ENCODE measurements at regions not wholly inside any gene's neighbourhood (a gene's known extent, or its start where the extent isn't known, plus 50 kb on each side); places are given as distances from the start of the nearest gene placed in this dataset.
"Not testable (repeated sequence)": the region's sequence is repeated elsewhere in the genome, so short reads cannot be mapped to it uniquely, and the experiment has no call there.

- no peak for DNase-seq
Measured at GRCh38 chr6:102981490-102982015, 1588.0 kb downstream of the GRIK2 start.

GRCh38 chr6:102980951-102981350 lies 1587.4 kb downstream of the GRIK2 start:
- DNase-seq, result no peak

- DNase-seq, result no peak
Measured at GRCh38 chr6:102961902-102962301, 1568.4 kb downstream of the GRIK2 start.

GRCh38 chr6:102950967-102951366 lies 1557.5 kb downstream of the GRIK2 start:
- DNase-seq, result no peak

- DNase-seq, result no peak
Measured at GRCh38 chr6:102944475-102944874, 1551.0 kb downstream of the GRIK2 start.

- no peak for DNase-seq
Measured at GRCh38 chr6:102942206-102942605, 1548.7 kb downstream of the GRIK2 start.

DNA sequence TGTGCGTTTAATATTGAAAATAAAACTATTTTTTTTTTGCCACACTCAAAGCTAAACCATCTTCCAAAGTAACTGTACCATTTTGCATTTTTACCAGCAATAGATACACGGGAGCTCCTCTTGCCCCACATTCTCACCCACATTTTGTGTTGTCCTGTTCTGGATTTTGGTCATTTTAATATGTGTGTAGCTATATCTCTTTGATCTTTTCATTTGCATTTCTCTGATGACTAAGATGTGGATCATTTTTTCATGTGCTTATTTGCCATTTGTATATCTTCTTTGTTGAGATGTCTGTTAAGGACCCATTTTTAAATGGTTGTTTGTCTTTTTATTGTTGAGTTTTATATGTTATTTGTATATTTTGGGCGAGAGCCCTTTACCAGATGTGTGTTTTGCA lies 1543.5 kb downstream of the GRIK2 start:
- no peak for DNase-seq

DNA sequence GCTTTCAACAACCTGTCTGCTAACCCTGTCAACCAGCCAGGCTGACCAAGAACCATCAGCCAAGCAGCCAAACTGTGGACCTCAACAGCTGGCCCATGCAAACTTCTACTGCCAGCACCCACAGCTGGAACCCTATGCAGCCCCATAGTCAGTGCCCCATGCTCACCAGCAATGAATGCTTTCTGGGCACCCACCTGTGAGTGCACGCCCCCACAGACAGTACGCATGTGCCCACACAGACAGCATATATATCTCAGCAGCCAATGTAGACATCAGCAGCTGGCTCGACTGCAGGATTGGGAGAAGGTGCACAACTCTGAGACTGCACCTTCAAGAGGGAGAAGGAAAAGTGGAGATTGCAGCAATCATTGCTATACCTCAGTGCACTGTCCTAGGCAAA lies 1534.6 kb downstream of the GRIK2 start:
- DNase-seq, result no peak

DNA sequence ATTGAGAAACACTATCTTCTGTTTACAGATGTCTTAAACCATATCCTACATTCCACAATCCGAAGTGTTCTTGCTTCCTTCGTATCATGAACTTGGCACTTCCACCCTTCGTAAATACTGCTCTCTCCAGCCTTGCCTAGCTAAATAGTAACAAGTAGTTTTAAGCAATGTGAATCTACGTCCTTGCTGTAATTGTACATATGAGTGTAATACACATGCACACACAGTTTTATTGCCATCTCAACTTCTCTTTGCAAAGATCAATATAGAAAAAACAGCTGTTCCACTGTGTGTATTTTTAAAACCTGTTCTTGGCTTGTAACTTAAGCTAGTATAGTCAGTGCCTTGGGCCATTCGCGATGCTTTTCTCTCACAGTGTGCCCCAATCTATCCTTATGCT lies 1524.7 kb downstream of the GRIK2 start:
- DNase-seq, result no peak

GRCh38 chr6:102911571-102911970 lies 1518.1 kb downstream of the GRIK2 start:
- DNase-seq, result no peak

- DNase-seq, result not testable (repeated sequence)
Measured at GRCh38 chr6:102910701-102911139, 1517.2 kb downstream of the GRIK2 start.

GRCh38 chr6:102907181-102907580 lies 1513.7 kb downstream of the GRIK2 start:
- no peak for DNase-seq

DNA sequence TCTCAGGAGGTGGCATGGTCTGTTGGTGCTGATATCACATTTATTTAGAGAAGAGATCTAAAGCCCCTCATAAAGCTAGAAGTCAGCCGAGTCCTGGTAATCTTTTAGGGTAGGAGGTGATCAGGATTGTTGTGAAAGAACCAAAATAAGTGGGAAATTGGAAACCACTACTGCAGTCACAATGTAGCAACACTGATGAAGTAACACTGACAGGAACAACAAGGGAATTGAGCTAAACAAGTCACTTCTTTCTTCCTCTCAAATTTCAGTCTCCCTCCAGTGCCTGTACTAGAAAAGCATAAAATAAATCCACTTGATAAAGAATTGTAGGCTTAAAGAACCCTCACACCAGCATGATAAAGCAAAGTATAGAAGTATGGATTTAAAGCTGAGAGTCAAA lies 1509.0 kb downstream of the GRIK2 start:
- no peak for DNase-seq

DNA sequence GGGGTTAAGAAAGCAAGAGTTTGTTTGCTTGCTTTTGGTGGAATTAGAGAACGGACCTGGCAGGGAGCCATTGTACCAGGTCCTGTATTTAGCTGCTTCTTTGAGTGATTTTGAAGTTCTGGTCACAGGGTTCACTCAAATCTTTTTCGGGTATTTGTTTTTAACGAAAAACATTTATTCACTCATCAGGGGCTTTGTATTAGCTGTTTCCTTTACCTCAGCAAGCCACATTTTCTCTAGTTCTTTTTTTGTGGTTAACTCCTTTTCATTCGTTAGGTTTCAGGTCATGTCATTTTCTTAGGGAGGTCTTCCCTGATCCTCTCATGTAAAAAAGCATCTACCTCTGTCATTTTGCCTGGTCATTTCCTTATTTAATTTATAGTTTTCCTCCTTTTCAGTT lies 1502.2 kb downstream of the GRIK2 start:
- no peak for DNase-seq

DNA sequence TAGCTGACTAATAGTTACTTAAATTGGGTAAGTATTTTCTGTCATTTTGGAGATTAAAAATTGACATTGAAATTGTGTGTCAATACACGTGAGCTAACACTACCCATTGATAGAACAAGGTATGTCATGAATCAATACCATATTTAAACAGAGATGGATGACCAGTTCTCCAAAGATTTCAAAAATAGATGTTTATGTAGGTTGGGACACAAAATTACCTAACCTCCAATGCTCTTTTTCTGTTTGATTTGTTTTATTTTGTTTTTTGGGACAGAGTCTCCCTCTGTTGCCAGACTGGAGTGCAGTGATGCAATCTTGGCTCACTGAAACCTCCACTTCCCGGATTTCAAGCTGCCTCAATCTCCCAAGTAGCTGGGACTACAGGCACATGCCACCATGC lies 1491.7 kb downstream of the GRIK2 start:
- DNase-seq, result no peak

GRCh38 chr6:102853249-102853955 lies 1459.9 kb downstream of the GRIK2 start:
- DNase-seq, result no peak

DNA sequence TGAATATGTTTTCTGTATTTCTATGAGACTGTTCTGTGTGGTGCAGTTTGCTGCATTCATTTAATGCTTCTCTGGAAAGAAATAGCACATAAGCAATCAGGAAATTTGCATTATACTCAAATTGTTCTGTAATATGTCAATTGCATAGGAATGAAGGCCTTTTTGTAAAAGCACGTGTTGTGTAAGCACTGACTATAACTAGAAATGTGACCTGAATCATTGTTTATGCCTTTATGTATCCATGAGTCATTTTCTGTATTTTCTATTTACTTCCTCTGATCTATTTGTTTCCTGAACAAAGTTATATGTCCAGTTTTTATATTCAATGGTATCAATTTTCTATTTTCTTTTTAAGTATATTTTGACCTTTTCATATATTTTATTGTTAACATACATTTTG lies 1455.3 kb downstream of the GRIK2 start:
- no peak for DNase-seq

DNA sequence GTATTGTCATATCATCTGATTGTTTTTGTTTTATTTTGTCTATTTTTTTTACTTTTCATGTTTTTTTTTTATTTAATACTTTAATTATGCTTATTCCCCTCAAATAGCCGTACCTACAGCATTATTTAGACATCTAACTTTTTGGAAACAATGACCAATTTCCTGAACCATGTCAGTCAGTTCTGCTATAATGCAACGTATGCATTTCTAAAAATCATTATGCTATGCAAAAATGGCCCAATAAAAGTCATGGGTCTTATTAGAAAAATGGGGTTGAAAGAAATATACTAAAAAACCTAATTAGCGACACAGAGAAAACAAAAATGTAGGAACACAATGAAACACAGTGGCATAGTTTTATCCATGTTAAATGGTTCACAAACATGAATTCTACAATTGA lies 1454.7 kb downstream of the GRIK2 start:
- no peak for DNase-seq

DNA sequence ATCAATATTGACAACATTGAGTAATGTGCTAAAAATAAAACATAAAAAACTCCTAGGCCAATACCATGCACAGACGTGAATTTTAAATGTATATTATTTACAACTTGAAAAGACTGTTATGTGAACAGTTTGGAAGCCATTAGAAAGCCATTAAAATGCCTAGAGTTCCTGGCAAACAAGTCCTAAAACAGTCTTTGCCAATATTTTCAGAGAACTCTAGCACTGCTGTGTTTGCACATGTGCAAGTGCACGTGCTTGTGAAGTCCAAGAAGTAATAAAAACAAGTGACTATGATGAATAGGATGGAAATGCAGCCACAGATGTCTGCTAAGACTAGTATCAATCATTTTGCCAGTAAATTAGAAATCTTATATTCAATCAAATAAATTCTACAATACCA lies 1447.6 kb downstream of the GRIK2 start:
- no peak for DNase-seq

- no peak for DNase-seq
Measured at GRCh38 chr6:102832021-102832420, 1438.5 kb downstream of the GRIK2 start.

GRCh38 chr6:102820098-102820497 lies 1426.6 kb downstream of the GRIK2 start:
- no peak for DNase-seq

GRCh38 chr6:102815207-102815606 lies 1421.7 kb downstream of the GRIK2 start:
- DNase-seq, result no peak

DNA sequence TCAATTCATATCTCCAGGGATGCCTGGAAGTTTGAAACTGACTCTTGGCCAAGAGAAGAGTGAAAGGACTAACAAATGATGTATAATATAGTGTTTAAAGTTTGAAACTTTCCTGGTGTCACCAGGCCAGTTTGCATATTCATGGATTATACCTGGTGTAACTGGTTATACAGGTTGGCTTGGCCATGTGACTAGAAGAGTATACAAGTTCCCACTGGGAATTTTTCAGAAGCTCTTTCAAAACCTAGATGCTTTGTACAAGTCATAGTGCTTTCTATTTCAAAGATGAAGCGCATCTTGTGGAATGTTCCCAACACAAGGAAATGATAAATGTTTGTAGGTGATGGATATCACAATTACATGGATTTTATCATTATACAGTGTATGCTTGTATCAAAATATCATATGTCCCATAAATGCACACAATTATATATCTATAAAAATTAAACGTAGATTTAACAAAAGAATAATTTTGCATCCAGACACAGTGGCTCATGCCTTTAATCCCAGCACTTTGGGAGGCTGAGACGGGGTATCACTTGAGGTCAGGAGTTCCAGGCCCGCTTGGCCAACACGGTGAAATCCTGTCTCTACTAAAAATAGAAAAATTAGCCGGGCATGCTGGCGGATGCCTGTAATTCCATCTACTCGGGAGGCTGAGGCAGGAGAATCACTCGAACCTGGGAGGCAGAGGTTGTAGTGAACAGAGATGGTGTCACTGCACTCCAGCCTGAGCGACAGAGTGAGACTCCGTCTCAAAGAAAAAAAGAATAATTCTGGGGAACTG lies 1420.2 kb downstream of the GRIK2 start:
- DNase-seq, result no peak

DNA sequence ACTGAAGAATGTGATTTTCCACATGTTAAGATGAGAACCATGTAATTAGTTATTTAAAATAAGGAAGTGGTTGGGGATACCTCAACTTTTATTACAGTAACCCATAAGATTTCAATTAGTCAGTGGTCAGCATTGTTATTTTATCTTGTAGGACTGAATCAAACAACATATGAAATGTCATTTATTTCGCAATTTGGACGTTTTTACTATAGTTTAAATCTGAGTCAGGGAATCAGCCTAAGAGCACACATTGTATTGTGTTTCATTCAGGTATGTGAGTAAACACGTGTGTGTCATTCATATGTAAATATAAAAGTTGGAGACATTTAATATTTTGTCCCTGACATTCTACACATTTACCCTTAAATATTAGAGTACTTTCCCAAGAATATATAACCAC lies 1418.7 kb downstream of the GRIK2 start:
- no peak for DNase-seq

Measured in stimulated activated CD4-positive, alpha-beta T cell treated with anti-CD3 and anti-CD28 coated beads, Interleukin-15, amount 100 ng/mL, for 24 hours (primary cell).